Prostate gland (tissue), 1 donor: ENCODE measurements at regions not wholly inside any gene's neighbourhood (a gene's known extent, or its start where the extent isn't known, plus 50 kb on each side); places are given as distances from the start of the nearest gene placed in this dataset.

Source experiments
- POLR2A ChIP-seq: fragments of 450-650 bp; IDR thresholded peaks from one replicate; pipeline ENCODE4 v1.6.1; 2016; ENCODE audit warnings: antibody characterized with exemption, mild to moderate bottlenecking
- POLR2AphosphoS5 ChIP-seq: sonication (generic); formaldehyde crosslinking; IDR thresholded peaks from one replicate; pipeline ENCODE4 v1.6.1; 2017; ENCODE audit warnings: antibody characterized with exemption

- TF ChIP-seq POLR2A, result no peak
- TF ChIP-seq POLR2AphosphoS5, result no peak
Measured at GRCh38 chr20:47982574-47983360, 197.5 kb upstream of the SULF2 start.
